Caki2 (cell line): ENCODE measurements at regions not wholly inside any gene's neighbourhood (a gene's known extent, or its start where the extent isn't known, plus 50 kb on each side); places are given as distances from the start of the nearest gene placed in this dataset.
A peak's percentile ranks its signal among the peaks of the same experiment; 100 is the strongest.
"Not testable (repeated sequence)": the region's sequence is repeated elsewhere in the genome, so short reads cannot be mapped to it uniquely, and the experiment has no call there.

ENCODE experiments used
- DNase-seq: peaks from one replicate; pipeline ENCODE4 v3.0.0-alpha.2; 2015; ENCODE audit warnings: low read depth
- in situ Hi-C: cut with HindIII; loops from 2 replicates; pipeline ENCODE4 v1.10.0; 2016; ENCODE audit warnings: low sequenced_read_pairs, low pct_unique_long_range_greater_than_20kb, mixed read lengths

GRCh38 chr15:58374147-58374546 lies 57.6 kb upstream of the LIPC start:
- DNase-seq, result no peak
- in situ Hi-C loops, result no loop called here

GRCh38 chr15:58377193-58377592 lies 54.6 kb upstream of the LIPC start:
- no peak for DNase-seq
- in situ Hi-C loops, result no loop called here

- DNase-seq, result peak; percentile 53
- in situ Hi-C loops, result no loop called here
Observed at GRCh38 chr15:58378241-58379085, 53.3 kb upstream of the LIPC start.

GRCh38 chr15:58379454-58379853 lies 52.3 kb upstream of the LIPC start:
- DNase-seq, in situ Hi-C loops: not testable (repeated sequence)

- DNase-seq, result no peak
- in situ Hi-C loops, result no loop called here
Observed at GRCh38 chr15:58380280-58380945, 51.4 kb upstream of the LIPC start.

- no peak for DNase-seq
- in situ Hi-C loops, result no loop called here
Observed at GRCh38 chr15:58381697-58382096, 50.1 kb upstream of the LIPC start.
